Uterus (tissue), 3 donors: ENCODE measurements at regions not wholly inside any gene's neighbourhood (a gene's known extent, or its start where the extent isn't known, plus 50 kb on each side); places are given as distances from the start of the nearest gene placed in this dataset.

Source experiments
- DNase-seq, 2 donors: peaks; one replicate each; pipeline ENCODE4 v3.0.0-alpha.2; 2019 to 2020
- H3K27ac ChIP-seq, 2 donors: fragments of 200-600 bp; sonication (generic); 1 replicate in 1 of 2; 2 replicates in 1 of 2; pipeline ENCODE4 v1.5.1; 2016 to 2018
- H3K27me3 ChIP-seq, 2 donors: fragments of 200-600 bp; sonication (generic); one replicate each; pipeline ENCODE4 v1.5.1; 2018 to 2019; ENCODE audit warnings: control low read depth in 1 of 2
- H3K36me3 ChIP-seq, 2 donors: fragments of 200-600 bp; sonication (generic); one replicate each; pipeline ENCODE4 v1.5.1; 2019; ENCODE audit warnings: control low read depth in 1 of 2
- H3K4me1 ChIP-seq, 2 donors: fragments of 200-600 bp; sonication (generic); one replicate each; pipeline ENCODE4 v1.5.1; 2018 to 2019; ENCODE audit warnings: control low read depth in 1 of 2
- H3K4me3 ChIP-seq, 2 donors: fragments of 200-600 bp; sonication (generic); 1 replicate in 1 of 2; 2 replicates in 1 of 2; pipeline ENCODE4 v1.5.1; 2018 to 2019; ENCODE audit warnings: mild to moderate bottlenecking in 1 of 2
- H3K9me3 ChIP-seq, 2 donors: fragments of 200-600 bp; sonication (generic); one replicate each; pipeline ENCODE4 v1.5.1; 2019; ENCODE audit warnings: control low read depth in 1 of 2
- POLR2A ChIP-seq, 2 donors: fragments of 450-650 bp; IDR thresholded peaks; one replicate each; pipeline ENCODE4 v1.6.1; 2016; ENCODE audit warnings: antibody characterized with exemption in 2 of 2, mild to moderate bottlenecking in 1 of 2, moderate library complexity in 1 of 2
- intact Hi-C: fragments of 100-400 bp; cut with DNase I; formaldehyde crosslinking; loops from one replicate; pipeline ENCODE4 v1.15.1; 2023; ENCODE audit warnings: low total_unique reads
- TF ChIP-seq, protein P1 (sequence below), 4 experiments: fragments of 200-600 bp in 2 of 4; fragments of 450-650 bp in 2 of 4; sonication (generic) in 2 of 4; IDR thresholded peaks; one replicate each; pipeline ENCODE4 v1.5.1; 2016 to 2019; ENCODE audit warnings: antibody characterized with exemption in 4 of 4, mild to moderate bottlenecking in 2 of 4, moderate library complexity in 1 of 4
- donor health status: DM: yes; HTN: yes; CAD: no.

DNA sequence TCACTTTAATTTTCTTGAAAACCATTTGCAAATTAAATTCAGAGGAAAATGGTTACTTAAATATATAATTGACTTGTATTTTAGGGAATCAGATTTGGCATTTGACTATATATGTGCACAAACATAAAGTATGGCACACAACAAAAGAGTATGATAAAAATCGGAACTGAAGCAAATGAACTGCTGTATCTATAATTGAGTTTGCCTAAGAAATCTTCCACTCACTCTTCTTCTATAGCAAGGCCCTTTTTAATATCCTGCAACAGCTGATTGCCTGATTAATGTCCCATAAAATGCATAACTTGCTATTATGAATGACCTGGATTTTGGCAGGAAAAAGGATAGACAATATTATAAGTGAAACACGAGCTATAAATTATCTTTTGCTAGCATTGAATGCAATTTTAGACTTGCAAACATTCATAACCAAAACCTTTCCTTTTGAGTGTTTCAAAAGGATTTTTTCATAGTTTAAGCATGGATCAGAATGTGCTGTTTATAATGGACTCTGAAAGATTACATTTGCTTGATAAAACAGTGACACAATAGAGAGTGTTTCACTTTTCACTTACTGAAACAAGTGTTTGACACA lies 2204.3 kb downstream of the MRPL39 start:
- Histone ChIP-seq H3K27ac (no peak overlapping the region), H3K4me3 (no peak overlapping the region), H3K9me3 (no peaks in the 10 kb centered on the region), H3K36me3 (no peaks in the 10 kb centered on the region), H3K27me3 (no peaks in the 10 kb centered on the region), H3K4me1 (no peaks in the 10 kb centered on the region)
- intact Hi-C loops, result no loop called here
- TF ChIP-seq, protein P1, sequence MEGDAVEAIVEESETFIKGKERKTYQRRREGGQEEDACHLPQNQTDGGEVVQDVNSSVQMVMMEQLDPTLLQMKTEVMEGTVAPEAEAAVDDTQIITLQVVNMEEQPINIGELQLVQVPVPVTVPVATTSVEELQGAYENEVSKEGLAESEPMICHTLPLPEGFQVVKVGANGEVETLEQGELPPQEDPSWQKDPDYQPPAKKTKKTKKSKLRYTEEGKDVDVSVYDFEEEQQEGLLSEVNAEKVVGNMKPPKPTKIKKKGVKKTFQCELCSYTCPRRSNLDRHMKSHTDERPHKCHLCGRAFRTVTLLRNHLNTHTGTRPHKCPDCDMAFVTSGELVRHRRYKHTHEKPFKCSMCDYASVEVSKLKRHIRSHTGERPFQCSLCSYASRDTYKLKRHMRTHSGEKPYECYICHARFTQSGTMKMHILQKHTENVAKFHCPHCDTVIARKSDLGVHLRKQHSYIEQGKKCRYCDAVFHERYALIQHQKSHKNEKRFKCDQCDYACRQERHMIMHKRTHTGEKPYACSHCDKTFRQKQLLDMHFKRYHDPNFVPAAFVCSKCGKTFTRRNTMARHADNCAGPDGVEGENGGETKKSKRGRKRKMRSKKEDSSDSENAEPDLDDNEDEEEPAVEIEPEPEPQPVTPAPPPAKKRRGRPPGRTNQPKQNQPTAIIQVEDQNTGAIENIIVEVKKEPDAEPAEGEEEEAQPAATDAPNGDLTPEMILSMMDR (IDR thresholded peaks at IDR 0.05), result no peak
- TF ChIP-seq POLR2A (IDR thresholded peaks at IDR 0.05), result no peak
- DNase-seq, result no peak

DNA sequence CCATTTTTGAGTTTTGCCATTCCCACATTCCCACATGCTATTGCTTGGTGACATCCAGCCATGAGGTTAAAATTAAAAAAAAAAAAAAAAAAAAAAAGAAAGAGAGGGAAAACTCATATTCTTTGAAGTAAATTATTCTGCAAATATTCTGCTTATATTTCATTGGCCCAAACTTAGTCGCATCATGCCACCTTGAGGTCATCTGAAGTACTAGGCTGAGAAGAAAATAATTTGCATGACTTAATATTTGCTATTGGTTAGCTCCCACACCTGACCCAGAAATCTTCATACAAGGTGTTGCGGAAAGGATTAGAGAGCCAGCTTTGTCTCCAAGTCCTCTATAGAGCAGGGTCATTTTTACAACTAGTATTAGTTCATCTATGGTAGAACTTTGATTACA lies 2206.0 kb downstream of the MRPL39 start:
- Histone ChIP-seq H3K27ac (no peak overlapping the region), H3K4me3 (no peak overlapping the region), H3K4me1 (no peaks in the 10 kb centered on the region), H3K36me3 (no peaks in the 10 kb centered on the region), H3K27me3 (no peaks in the 10 kb centered on the region), H3K9me3 (no peaks in the 10 kb centered on the region)
- no peak for DNase-seq
- TF ChIP-seq, protein P1 (IDR thresholded peaks at IDR 0.05), result no peak
- no peak for TF ChIP-seq POLR2A (IDR thresholded peaks at IDR 0.05)
- intact Hi-C loops, result no loop called here

DNA sequence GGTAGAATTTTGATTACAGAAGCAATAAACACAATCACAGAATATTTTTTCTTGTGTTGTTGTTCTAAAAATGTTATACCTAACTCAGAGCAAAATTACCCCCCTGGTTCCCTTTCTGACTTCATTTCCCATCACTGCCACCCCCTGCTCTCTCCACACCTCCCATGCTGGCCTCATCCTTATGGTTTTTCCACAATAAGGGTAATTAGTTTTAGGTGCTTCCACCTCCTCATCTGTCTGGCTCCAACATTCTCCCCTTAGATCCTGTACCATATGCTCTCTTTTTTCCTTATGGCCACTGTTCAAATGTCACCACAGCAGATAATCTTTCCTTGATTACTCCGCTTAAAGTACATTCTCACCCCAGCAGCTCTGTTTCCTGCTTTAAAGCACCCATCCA lies 2208.6 kb downstream of the MRPL39 start:
- Histone ChIP-seq H3K36me3 (no peaks in the 10 kb centered on the region), H3K27ac (no peak overlapping the region), H3K4me3 (no peak overlapping the region), H3K27me3 (no peaks in the 10 kb centered on the region), H3K9me3 (no peaks in the 10 kb centered on the region), H3K4me1 (no peaks in the 10 kb centered on the region)
- no peak for DNase-seq
- intact Hi-C loops, result no loop called here
- TF ChIP-seq, protein P1 (IDR thresholded peaks at IDR 0.05), result no peak
- TF ChIP-seq POLR2A (IDR thresholded peaks at IDR 0.05), result no peak

DNA sequence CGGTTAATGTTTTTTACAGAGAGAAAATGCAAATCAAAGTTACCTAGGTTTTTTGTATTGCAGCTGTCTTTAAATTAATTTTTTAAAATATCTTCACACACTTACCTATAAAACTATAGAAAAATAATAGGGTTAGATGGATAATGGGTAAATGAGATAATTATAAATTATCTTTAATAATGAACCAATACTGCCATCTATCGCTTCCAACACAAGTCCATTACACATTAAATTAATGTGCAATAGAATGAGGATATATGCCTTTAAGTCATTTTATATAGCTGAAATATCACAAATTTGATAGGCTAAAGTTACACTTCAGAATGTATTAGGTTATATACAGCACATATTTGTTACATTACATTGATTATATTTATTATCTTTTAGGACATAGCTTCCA lies 2212.8 kb downstream of the MRPL39 start:
- TF ChIP-seq POLR2A (IDR thresholded peaks at IDR 0.05), result no peak
- TF ChIP-seq, protein P1 (IDR thresholded peaks at IDR 0.05), result no peak
- Histone ChIP-seq H3K4me3 (no peak overlapping the region), H3K27ac (no peak overlapping the region), H3K27me3 (no peaks in the 10 kb centered on the region), H3K36me3 (no peaks in the 10 kb centered on the region), H3K9me3 (no peaks in the 10 kb centered on the region), H3K4me1 (no peaks in the 10 kb centered on the region)
- no peak for DNase-seq
- intact Hi-C loops, result no loop called here

DNA sequence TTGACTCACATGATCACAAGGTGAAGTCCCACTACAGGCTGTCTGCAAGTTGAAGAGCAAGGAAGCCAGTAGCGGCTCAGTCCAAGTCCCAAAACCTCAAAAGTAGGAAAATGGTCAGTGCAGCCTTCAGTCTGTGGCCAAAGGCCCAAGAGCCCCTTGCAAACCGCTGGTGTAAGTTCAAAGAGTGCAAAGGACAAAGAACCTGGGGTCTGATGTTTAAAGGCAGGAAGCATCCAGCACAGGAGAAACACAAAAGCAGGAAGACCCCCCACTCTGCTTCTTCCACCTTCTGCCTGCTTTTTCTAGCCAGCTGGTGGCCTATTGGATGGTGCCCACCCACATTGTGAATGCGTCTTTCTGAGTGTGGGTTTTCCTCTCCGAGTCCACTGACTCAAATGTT lies 2222.6 kb downstream of the MRPL39 start:
- no peak overlapping the region for H3K27ac ChIP-seq
- intact Hi-C loops, result no loop called here
- peaks cover 0 to 5% of the 10 kb centered on the region in 2 donors for H3K27me3 ChIP-seq
- H3K4me1 ChIP-seq, result no peaks in the 10 kb centered on the region
- TF ChIP-seq, protein P1 (IDR thresholded peaks at IDR 0.05), result no peak
- no peak for TF ChIP-seq POLR2A (IDR thresholded peaks at IDR 0.05)
- no peak overlapping the region for H3K4me3 ChIP-seq
- H3K36me3 ChIP-seq, result no peaks in the 10 kb centered on the region
- no peaks in the 10 kb centered on the region for H3K9me3 ChIP-seq
- DNase-seq, result no peak
